GM19397 (cell line): ENCODE measurements at regions not wholly inside any gene's neighbourhood (a gene's known extent, or its start where the extent isn't known, plus 50 kb on each side); places are given as distances from the start of the nearest gene placed in this dataset.

Source experiments
- ATAC-seq: cut with Tn5 transposase; IDR thresholded peaks from one replicate; pipeline ENCODE4 v1.9.1; 2021; ENCODE audit warnings: mild to moderate bottlenecking, moderate library complexity; ENCODE audit not compliant: unreplicated experiment

DNA sequence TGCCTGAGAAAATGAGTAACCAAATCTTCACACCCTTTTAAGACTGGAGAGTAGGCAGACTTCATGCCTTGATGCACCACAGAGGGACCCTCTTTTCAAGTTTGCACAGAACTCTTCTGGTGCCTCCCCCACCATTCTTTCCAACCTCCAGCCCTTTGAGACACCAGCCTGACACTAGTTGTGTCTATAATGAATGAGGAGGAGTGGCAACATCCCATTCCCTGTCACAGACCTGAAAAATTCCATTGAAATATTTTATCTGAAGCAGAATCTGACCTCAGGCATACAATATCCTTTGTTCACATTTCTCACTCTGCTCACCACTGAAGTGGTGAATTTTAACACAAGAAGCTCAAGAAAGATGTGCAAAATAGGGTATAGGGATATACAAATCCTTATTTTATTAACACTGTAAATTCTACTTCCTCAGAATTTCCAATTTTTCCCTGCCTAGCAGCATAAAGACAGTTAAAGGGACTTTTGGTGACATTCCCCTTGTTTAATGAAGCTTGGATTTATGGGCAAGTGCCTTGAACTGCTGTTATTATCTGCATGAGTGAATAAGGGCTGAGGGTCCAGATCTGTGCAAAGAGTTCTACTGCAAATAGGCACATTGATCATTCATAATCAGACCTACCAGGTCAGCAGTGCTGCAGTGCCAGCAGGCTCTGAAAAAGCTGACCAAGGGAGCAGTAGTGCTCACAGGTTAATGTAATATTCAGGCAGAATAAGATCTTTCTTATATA is 149.9 kb upstream of the PAQR3 start:
- ATAC-seq = no peak

DNA sequence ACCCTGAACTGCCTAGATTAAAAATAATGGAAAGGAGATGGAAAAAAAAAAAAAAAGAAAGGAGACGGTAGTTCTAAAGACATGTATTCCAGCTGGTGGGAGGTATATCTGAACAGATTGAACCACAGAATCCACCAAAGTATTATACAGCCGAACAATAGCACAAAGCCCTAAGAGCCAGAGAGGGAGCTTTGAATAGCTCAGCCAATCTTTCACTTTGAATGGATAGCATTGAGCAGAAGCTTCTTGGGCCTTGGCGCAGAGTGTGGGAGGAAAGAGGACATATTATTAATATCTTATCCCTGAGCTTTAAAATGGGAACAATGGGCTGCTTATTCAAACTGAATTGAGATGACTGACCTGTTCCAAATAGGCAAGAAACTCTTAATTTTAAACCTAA is 147.8 kb upstream of the PAQR3 start:
- no peak for ATAC-seq

DNA sequence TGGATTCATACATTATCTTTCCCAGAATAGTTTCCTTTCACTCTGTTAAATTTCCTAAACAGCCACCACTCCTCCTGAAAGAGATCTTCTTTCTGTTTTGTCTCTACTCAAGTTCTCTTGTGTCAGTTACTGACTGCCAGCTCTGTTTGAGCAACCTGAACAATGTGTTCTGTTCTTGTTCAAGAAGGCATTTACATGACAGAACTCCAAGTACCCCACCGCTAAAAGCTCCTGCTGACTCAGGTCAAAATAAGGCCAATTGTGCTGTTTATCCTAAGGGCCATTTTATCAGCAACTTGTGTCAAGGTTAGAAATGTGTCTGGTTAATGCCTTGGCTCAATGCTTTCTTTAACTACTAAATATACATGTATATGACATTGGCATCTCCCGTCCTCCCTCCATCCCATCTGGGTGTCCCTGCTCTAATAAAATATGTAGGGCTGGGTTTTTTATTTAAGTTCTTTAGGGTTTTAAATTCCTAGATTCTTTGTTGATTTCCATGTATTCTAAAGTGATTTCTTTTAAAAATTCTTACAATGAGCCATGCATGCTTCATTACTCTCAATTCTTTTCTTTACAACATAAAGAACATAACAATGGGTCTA is 144.3 kb upstream of the PAQR3 start:
- ATAC-seq = no peak

DNA sequence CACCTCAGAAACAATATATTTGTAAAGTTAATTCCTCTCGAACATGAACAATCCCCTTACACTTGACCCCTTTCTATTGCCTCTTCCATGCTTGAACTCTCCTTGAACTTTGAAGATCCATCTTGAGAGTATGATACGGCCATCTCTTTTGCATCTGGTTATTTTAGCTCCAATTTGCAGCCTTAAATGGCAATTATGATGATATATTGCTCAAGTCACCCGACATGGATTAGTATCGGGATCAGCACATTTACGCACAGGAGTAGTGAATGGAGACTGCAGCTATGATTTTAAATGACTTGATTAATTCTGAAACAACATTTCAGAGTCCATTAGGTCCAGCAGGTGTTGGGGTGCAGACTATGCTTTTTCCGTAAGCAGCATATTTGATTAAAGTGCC is 143.8 kb upstream of the PAQR3 start:
- ATAC-seq = no peak

DNA sequence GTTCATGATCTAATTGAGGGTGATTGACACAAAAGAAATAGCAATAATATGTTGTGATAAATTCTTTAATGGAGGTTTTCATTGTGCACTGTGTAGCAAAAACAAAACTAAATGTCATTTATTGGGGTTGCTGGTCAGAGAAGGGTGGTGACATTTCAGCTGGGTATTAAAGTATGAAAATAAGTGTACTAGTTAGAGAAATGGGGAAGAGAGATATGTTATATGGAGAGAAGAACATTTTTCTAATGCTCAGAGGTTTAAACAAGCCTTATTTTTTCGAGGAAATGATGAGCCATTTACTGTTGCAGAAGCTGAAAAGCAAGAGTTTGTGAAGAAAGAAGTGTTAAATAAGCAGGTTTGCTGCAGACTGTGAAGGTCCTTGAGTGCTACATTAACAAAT is 142.7 kb upstream of the PAQR3 start:
- ATAC-seq = no peak

DNA sequence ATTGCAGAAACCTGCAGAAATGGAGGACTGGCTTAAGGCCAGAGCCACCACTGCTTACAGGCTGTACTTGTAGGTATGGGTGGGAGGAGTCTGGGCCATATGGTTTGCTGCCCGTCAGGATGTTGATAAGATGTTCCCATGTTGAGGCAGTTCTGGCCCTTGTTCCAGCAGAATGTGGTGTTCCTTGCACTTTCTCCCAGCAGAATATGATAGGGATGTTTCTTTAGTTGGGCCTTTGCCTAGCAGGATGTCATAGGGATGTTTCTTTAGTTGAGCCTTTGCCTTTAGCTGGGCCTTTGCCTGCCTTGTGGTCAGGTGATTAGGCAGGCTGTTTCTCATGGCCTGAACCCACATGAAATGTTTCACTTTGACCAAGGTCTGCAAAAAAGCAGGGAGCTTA is 139.1 kb upstream of the PAQR3 start:
- ATAC-seq = no peak

DNA sequence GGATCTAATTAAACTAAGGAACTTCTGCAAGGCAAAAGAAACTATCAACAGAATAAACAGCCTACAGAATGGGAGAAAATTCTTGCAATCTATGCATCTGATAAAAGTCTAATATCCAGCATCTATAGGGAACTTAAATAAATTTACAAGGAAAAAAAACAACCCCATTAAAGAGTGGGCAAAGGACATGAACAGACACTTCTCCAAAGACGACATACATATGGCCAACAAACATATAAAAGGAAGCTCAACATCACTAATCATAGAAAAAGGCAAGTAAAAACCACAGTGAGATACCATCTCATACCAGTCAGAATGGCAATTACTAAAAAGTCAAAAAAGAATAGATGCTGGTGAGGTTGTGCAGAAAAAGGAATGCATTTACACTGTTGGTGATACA is 134.8 kb upstream of the PAQR3 start:
- no peak for ATAC-seq

DNA sequence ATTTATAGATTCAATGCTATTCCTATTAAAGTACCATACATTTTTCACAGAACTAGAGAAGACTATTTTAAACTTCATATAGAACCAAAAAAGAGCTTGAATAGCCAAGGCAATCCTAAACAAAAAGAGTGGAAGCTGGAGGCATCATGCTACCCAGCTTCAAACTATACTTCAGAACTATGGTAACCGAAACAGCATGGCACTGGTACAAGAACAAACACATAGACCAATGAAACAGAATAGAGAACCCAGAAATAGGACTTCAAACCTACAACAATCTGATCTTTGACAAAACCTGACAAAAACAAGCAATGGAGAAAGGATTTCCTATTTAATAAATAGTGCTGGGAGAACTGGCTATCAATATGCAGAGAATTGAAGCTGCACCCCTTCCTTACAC is 134.2 kb upstream of the PAQR3 start:
- no peak for ATAC-seq

DNA sequence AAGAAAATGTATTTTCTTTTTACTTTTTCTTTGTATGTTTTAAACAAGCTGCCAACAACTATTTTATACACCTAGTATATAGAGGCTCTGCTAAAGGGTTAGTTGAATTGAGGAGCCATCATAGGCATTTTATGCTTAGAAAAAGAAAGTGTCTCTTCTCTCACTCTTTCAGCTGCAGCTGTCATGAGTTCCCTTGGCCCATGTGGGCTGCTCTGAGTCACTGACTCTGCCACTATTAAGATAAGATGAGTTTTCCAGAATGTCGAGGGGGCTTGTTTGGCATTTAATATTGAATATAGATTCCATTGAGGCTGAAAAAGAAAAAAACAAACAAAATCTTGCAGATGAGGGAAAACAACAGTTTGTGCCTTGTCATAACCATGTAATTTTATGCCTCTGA is 126.0 kb upstream of the PAQR3 start:
- ATAC-seq = no peak

DNA sequence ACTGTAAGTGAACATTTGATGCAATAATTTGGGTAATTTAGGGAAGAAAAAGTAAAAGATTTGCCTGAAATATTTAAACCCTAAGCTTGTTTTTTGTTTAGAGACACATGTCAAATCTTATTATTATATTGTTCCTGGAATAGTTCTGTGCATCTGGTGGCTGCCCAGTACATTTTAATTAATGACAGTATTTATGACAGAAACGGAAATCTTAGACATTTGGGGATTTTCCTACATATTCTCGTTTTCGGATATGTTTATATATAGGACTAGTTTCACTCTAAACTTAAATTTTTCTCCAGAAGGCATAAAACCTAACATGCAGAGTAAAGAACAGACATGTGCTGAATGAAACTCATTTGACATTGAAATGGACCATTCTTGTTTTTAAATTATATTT is 125.6 kb upstream of the PAQR3 start:
- no peak for ATAC-seq

DNA sequence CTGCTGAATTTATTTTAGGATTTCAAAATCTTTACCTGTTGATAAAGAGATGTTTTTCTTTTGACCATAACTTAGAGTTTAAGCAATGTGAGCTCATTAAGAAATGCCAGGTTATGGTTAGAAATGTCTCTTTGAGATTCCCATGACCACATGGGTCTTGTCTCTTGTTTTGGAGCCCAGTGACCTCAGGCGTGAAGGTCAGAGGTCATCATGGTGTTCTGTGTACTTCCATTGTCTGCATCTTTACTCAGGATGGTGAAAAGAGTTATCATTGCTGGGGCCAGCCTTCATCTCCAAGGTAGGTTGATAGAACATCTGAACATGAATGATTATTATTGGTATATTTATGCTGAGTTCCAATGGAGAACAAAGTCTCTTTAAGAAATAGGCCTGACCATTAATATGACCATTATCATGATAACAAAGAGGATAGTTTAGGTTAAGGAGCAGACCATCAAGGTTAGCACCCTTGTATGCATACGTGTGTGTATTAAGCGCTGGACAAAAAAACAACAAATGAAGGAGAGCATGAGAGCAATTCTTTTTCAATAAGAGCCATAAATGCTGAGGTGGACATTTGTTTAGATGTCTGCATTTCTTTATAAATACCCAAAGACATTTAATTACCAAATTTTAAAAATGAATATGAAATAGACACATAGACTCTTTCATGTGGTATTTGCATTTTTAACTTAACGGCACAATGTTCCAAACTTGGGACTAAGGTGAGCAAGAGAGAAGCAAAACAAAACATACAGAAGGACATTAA is 120.6 kb upstream of the PAQR3 start:
- ATAC-seq = no peak

DNA sequence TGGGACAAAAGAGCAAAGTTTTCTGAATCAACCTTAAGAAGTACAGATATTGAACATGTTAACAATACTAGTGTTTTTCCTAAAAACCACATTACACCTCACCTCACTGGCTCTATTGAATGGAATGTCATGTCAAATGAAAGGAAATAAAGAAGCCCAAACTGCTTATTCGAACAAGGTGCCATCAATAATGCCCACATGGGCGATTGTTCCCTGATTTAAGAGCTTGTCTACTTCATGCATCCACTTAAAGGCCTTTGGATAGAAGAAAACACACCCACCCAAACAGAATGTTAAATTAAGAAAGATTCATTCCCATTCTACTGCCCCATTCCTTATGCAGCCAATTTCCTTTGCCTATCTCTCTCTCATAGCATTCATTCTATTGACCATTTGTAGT is 118.5 kb upstream of the PAQR3 start:
- ATAC-seq = no peak

DNA sequence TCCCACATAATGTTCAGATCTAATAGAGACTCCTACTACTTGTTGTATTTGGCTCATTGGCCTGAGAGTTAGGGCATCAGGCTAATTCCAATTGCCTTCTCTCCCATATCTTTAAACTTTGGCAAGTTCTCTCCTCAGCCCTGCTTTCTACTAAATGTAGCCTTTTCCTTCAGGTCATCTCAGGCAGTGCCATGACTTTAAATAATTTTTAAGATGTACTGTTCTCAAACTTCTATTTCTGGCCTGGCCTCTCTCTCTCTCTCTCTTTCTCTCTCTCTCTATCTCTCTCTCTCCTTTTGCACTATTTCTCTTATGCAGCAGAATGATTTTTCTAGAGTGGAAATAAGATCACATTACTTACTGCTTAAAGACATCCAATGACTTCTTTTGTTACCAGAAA is 114.5 kb upstream of the PAQR3 start:
- ATAC-seq = no peak

DNA sequence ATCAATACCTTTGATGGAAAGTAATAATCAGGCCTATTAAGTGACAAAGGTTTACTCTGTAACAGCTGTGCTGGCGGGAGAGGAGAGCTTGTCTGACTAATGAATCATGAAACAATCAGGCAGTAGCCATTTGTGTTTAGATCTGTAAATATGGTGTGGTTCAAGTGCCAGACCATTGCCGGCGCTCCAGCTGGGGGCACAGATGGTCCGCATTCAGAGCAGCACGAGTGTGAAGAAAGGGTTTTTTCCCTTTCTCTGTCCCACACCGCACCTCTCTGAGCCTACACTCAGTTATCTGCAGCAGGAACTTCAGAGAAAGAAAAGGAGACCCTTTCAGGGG is 111.3 kb upstream of the PAQR3 start:
- no peak for ATAC-seq

DNA sequence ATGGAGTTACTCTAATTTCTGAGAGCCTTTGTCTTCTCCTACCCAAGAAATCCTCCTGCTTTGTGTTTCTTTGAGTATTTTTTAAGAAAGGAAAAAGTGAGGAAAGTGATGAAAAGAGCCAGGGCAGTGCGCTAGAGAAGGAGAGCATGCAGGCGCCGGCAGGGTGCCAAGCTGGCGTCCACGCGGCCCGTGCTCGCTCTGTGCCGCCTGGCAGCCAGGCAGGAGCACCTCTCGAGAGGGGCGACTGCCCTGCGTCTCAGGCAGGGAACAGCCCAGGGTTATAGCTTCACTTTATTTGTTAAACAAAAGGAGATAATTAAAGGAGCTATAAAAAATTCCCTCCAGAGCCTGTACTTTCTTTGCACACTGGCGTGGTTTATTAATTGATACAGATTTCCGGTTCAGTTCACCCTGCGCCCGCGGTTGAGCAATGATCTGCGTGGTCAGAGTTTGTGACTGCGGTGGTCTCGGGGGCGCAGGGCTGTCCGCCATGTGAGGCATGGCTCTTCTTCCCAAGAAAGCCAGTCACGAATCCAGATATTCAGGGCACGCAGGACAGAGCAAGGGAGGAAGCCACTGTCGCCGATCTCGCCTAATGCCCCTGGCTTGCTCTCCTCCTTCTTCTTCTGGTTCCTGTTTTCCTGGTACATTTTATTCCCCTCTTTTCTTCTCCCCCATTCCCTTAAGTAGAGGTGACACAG is 110.8 kb upstream of the PAQR3 start:
- no peak for ATAC-seq

DNA sequence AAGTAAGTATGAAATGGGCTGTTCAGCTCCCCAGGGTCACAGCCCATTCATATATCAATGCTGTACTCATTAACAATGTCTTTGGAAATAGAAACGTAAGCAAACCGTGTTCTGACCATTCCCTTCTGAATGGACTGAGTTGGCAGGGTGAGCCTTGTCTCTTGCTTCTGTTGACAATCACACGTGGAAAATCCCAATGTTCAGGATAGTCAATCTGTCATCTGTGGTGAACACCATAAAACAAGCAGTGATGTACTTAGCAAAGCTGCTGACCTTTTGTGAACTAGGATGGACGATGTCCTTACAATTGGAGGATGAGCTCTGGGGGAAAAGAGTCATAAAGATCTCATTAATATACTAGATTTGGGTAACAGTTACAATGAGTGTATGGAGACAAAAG is 109.6 kb upstream of the PAQR3 start:
- ATAC-seq = no peak

DNA sequence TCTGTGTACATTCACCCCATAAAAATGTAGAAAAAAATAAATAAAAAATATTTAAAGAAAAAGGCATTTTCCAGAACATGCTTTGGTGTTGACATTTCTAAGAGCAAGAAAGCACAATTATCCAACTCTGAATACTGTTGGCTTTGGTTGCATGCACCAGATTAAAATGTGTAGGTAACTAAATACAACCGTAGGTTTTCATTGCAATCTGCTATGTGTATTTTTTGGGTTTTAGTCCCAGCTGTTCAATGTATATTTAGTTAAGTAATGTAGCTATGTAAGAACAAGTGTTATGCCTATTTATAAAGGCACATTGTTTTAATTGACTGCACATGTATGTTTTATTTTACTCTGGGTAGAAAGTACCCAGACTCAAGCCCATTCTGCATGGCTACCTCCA is 108.1 kb upstream of the PAQR3 start:
- ATAC-seq = no peak

DNA sequence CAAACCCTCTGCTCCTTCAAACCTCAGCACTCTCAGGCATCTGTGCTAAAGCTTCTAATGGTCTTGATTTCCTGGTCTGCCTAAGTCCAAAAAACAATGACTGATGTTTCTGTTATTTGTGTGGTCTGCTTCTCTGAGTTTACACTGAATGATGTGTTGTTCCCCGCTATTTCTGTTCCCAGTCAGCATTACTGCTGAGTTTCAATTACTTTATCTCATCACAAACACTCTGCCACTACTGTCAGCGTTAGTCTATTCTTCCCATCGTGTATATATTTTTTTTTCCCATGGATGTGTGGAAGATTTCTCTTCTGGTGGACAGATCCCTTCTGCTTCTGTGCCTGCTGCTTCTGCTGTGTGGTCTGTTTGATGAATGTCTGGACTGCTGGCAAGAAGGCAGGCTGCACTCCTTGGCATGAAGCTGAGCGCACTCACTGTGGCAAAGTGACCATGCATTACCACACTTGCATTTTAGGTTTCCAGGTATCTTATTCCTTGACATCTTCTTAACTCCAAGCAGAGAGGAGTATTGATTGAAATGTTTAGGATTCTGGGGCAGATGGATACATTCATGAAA is 106.9 kb upstream of the PAQR3 start:
- ATAC-seq = no peak

DNA sequence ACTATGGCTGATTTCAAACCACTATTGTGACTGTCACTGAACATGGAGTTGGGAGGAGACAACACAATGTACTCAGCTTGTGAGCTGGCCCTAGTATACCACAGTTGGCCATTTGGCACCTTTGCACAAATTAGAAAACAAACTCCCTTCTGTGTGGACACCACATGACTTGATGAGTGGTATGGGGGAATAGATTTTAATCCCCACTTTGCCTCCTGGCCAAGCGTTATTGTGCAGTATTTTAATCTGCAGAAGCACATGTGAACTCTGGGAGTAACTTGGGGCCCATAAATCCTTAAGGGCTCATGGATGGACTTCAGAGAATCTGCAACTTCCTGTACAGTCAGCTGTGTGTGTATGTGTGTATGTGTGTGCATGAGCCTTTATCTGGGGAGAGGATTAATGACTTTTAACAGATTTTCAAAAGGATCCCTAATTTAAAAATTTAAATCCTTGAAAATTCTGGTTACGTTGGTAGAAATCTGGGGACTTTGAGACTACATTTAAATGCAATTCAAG is 105.0 kb upstream of the PAQR3 start:
- no peak for ATAC-seq

DNA sequence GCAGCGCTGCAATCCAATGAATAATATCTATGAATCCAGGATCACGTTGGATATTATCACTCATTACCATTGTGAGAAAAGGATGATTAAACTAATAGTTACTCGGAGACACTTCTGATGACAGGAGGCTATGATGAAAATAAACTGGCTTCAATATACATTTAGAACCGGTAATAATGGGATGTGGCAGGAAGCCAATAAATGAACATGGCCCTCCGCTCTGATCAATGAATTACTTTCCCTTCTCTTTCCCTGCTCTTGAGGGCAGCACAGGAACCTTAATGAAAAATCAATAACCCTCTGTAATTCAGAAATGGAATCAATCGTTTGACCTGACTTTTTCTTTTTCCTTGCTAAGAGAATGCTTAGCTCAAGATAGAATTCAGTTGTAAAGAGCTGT is 103.9 kb upstream of the PAQR3 start:
- no peak for ATAC-seq

DNA sequence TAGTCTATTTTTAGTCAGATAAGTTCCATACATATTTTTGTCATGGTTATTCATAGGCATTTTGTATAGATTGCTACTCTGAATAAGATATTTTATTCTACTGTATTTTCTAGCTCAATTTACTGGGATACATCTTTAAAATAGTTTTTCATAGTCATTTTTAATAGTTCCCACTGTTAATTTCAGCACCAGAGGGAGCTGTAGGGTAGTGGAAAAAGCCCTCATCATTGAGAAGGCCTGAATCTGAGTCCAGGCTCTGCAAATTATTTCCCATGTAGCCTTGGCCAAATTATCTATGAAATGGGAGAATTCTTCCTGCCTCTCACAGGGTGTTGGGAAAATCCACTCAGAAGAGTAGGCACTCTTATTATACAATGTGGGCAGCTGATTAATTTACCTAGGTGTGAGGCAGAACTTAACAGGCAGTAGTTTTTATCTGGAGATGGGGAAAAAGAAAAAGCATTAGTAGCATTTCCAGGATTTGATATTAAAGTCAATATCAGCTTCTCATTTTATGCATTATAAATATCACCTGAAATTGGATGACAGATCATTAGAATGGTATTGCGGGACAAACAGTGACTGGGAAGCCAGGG is 102.9 kb upstream of the PAQR3 start:
- no peak for ATAC-seq
